Upper lobe of left lung (tissue), 6 donors: ENCODE measurements at regions not wholly inside any gene's neighbourhood (a gene's known extent, or its start where the extent isn't known, plus 50 kb on each side); places are given as distances from the start of the nearest gene placed in this dataset.
"Not testable (repeated sequence)": the region's sequence is repeated elsewhere in the genome, so short reads cannot be mapped to it uniquely, and the experiment has no call there.

ENCODE experiments used
- ATAC-seq, 2 donors: fragments of 200-7000 bp; cut with Tn5 transposase; one replicate each; pipeline ENCODE4 v1.9.1; 2022; ENCODE audit warnings: mild to moderate bottlenecking in 2 of 2, moderate library complexity in 2 of 2; ENCODE audit not compliant: low FRiP score in 2 of 2
- DNase-seq, 2 donors: peaks; one replicate each; pipeline ENCODE4 v3.0.0-alpha.2; 2019 to 2020
- H3K27ac ChIP-seq, 4 donors: fragments of 200-600 bp; sonication (generic); one replicate each; pipeline ENCODE4 v1.5.1; 2016 to 2019
- H3K27me3 ChIP-seq, 4 donors: fragments of 200-600 bp; sonication (generic); one replicate each; pipeline ENCODE4 v1.5.1; 2017 to 2019
- H3K36me3 ChIP-seq, 4 donors: fragments of 200-600 bp; sonication (generic); one replicate each; pipeline ENCODE4 v1.5.1; 2016 to 2019
- H3K4me1 ChIP-seq, 4 donors: fragments of 200-600 bp; sonication (generic); one replicate each; pipeline ENCODE4 v1.5.1; 2018 to 2019
- H3K4me3 ChIP-seq, 4 donors: fragments of 200-600 bp; sonication (generic); one replicate each; pipeline ENCODE4 v1.5.1; 2017 to 2019; ENCODE audit warnings: mild to moderate bottlenecking in 2 of 4, moderate library complexity in 1 of 4
- H3K9me3 ChIP-seq, 4 donors: fragments of 200-600 bp; sonication (generic); one replicate each; pipeline ENCODE4 v1.5.1; 2018 to 2019
- CTCF ChIP-seq, 6 experiments: fragments of 450-650 bp in 4 of 6; fragments of 200-600 bp in 2 of 6; sonication (generic) in 2 of 6; IDR thresholded peaks; one replicate each; pipeline ENCODE4 v1.5.1; 2016 to 2019; ENCODE audit warnings: antibody characterized with exemption in 6 of 6
- EP300 ChIP-seq, 4 donors: sonication (generic); formaldehyde crosslinking; IDR thresholded peaks; one replicate each; pipeline ENCODE4 v1.5.1; 2017; ENCODE audit warnings: antibody characterized with exemption in 4 of 4, control low read depth in 2 of 4
- POLR2A ChIP-seq, 4 donors: fragments of 450-650 bp; IDR thresholded peaks; one replicate each; pipeline ENCODE4 v1.5.1; 2016 to 2017; ENCODE audit warnings: antibody characterized with exemption in 4 of 4, mild to moderate bottlenecking in 2 of 4
- POLR2AphosphoS5 ChIP-seq, 2 donors: sonication (generic); formaldehyde crosslinking; IDR thresholded peaks; one replicate each; pipeline ENCODE4 v1.5.1; 2017; ENCODE audit warnings: antibody characterized with exemption in 2 of 2
- WGBS, 2 donors: methylation state at CpG; one replicate each; pipeline ENCODE4 v1.1.5; 2017 to 2018; 5-methylcytosine and 5-hydroxymethylcytosine counted together
- donor health status: DM: no; HTN: no; CAD: no; lungs with moderate emphysema.
- donor health status: DM: no; HTN: yes; CAD: no; lungs with severe emphysema.

GRCh38 chr15:69926721-69927120 is 171.0 kb downstream of the TLE3 start:
- no peak overlapping the region for H3K27ac ChIP-seq
- H3K9me3 ChIP-seq = peaks cover 6 to 16% (median 13%) of the 10 kb centered on the region in 4 donors
- ATAC-seq (no peak), DNase-seq (no peak)
- no peaks in the 10 kb centered on the region for H3K27me3 ChIP-seq
- 87 to 100% methylated on average over 1 of the region's 1 CpG for WGBS, 2 donors
- no peaks in the 10 kb centered on the region for H3K4me1 ChIP-seq
- H3K4me3 ChIP-seq = no peak overlapping the region
- H3K36me3 ChIP-seq = no peaks in the 10 kb centered on the region
- TF ChIP-seq POLR2AphosphoS5 (IDR thresholded peaks at IDR 0.05) = no peak
- no peak for TF ChIP-seq POLR2A (IDR thresholded peaks at IDR 0.05)
- no peak for TF ChIP-seq EP300 (IDR thresholded peaks at IDR 0.05)
- no peak for TF ChIP-seq CTCF (IDR thresholded peaks at IDR 0.05)

DNA sequence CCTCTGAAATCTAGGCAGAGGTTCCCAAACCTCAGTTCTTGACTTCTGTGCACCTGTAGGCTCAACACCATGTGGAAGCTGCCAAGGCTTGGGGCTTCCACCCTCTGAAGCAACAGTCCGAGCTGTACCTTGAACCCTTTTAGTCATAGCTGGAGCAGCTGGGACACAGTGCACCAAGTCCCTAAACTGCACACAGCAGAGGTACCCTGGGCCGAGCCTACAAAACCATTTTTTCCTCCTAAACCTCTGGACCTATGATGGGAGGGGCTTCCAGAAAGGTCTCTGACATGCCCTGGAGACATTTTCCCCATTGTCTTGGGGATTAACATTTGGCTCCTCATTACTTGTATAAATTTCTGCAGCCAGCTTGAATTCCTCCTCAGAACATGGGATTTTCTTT is 168.8 kb downstream of the TLE3 start:
- 90 to 93% methylated on average over 2 of the region's 2 CpGs for WGBS, 2 donors
- not testable (repeated sequence) for H3K4me1 ChIP-seq, H3K27ac ChIP-seq, H3K27me3 ChIP-seq, ATAC-seq, H3K36me3 ChIP-seq, H3K4me3 ChIP-seq, DNase-seq
- peaks cover 6 to 15% (median 13%) of the 10 kb centered on the region in 4 donors for H3K9me3 ChIP-seq

- no peak for DNase-seq
- Histone ChIP-seq H3K27me3 (no peaks in the 10 kb centered on the region), H3K27ac (no peak overlapping the region), H3K36me3 (no peaks in the 10 kb centered on the region), H3K4me1 (no peaks in the 10 kb centered on the region), H3K4me3 (no peak overlapping the region), H3K9me3 (peaks cover 0 to 3% (median 1%) of the 10 kb centered on the region in 4 donors)
- WGBS, 2 donors = 80 to 87% methylated on average over 10 of the region's 10 CpGs
- TF ChIP-seq CTCF (IDR thresholded peaks at IDR 0.05) = no peak
- TF ChIP-seq POLR2A (IDR thresholded peaks at IDR 0.05) = no peak
- no peak for TF ChIP-seq EP300 (IDR thresholded peaks at IDR 0.05)
- no peak for TF ChIP-seq POLR2AphosphoS5 (IDR thresholded peaks at IDR 0.05)
- no peak for ATAC-seq
These were observed 167.6 kb downstream of the TLE3 start for GRCh38 chr15:69929905-69930630.

DNA sequence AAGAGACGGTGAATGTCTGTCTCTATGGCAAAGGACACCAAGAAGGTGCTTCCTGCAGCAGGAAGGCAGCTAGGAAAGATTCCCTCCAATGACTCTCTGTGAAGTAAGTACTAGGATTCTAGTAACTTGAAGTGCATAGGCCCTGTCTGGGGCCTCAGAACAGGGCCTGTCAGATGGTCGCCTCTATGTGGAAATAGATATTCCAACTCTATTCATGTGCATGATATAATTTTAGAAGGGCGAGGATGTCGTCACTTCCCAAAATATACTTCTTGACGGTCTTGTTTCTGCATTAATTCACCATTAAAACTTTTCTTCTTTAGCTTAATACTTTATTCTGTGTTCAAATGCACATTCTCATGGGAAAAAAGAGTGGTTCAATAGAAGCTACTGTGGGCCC is 167.0 kb downstream of the TLE3 start:
- no peaks in the 10 kb centered on the region for H3K27me3 ChIP-seq
- H3K4me3 ChIP-seq = no peak overlapping the region
- no peaks in the 10 kb centered on the region for H3K4me1 ChIP-seq
- no peak for TF ChIP-seq EP300 (IDR thresholded peaks at IDR 0.05)
- no peak for TF ChIP-seq POLR2A (IDR thresholded peaks at IDR 0.05)
- no peak for TF ChIP-seq POLR2AphosphoS5 (IDR thresholded peaks at IDR 0.05)
- no peak for TF ChIP-seq CTCF (IDR thresholded peaks at IDR 0.05)
- ATAC-seq = no peak
- H3K27ac ChIP-seq = no peak overlapping the region
- H3K9me3 ChIP-seq = peaks cover 0 to 3% (median 0%) of the 10 kb centered on the region in 4 donors
- no peak for DNase-seq
- 88 to 95% methylated on average over 5 of the region's 5 CpGs for WGBS, 2 donors
- no peaks in the 10 kb centered on the region for H3K36me3 ChIP-seq

GRCh38 chr15:69931156-69931555 is 166.6 kb downstream of the TLE3 start:
- peaks cover 0 to 5% (median 0%) of the 10 kb centered on the region in 4 donors for H3K9me3 ChIP-seq
- ATAC-seq = no peak
- H3K4me3 ChIP-seq = no peak overlapping the region
- 73 to 87% methylated on average over 5 of the region's 5 CpGs for WGBS, 2 donors
- no peak overlapping the region for H3K27ac ChIP-seq
- no peaks in the 10 kb centered on the region for H3K27me3 ChIP-seq
- no peaks in the 10 kb centered on the region for H3K4me1 ChIP-seq
- no peaks in the 10 kb centered on the region for H3K36me3 ChIP-seq
- no peak for TF ChIP-seq POLR2AphosphoS5 (IDR thresholded peaks at IDR 0.05)
- no peak for TF ChIP-seq EP300 (IDR thresholded peaks at IDR 0.05)
- no peak for DNase-seq

DNA sequence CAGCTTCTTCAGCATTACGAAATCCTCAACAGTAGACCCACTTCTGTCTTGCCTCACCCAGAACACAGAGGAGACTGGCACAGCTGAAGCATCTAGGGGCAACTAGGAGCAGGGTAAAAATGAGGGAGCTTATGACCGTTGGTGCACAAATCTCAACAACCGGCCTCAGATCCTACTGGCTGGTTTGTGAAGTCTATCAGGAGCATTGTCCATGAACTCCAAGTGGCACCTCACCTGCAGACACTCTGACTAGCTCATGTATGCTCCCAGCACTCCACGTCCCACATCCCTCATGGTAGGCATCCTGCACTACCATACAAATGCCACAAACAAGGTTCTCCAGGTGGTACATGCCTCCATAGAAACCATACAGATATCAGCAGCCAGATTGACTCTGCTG is 163.1 kb downstream of the TLE3 start:
- Histone ChIP-seq H3K27me3 (no peaks in the 10 kb centered on the region), H3K27ac (no peak overlapping the region), H3K9me3 (peaks cover 0 to 5% (median 0%) of the 10 kb centered on the region in 4 donors), H3K4me3 (no peak overlapping the region), H3K36me3 (no peaks in the 10 kb centered on the region), H3K4me1 (no peaks in the 10 kb centered on the region)
- TF ChIP-seq POLR2AphosphoS5 (IDR thresholded peaks at IDR 0.05) (no peak), EP300 (IDR thresholded peaks at IDR 0.05) (no peak), CTCF (IDR thresholded peaks at IDR 0.05) (no peak), POLR2A (IDR thresholded peaks at IDR 0.05) (no peak)
- ATAC-seq = no peak
- no peak for DNase-seq
- 67 to 88% methylated on average over 1 to 4 of the region's 4 CpGs for WGBS, 2 donors
